WTC11 (cell line): ENCODE measurements at regions not wholly inside any gene's neighbourhood (a gene's known extent, or its start where the extent isn't known, plus 50 kb on each side); places are given as distances from the start of the nearest gene placed in this dataset.

Source experiments
- ATAC-seq: fragments of 200-7000 bp; cut with Tn5 transposase; 2 replicates; pipeline ENCODE4 v1.10.0; 2021; ENCODE audit warnings: mild to moderate bottlenecking, moderate library complexity
- CTCF ChIA-PET: fragments of 300-600 bp; sonication (Branson Sonifier 250); formaldehyde crosslinking; loops from one replicate; lab custom pipeline; 2021; ENCODE audit warnings: antibody characterized with exemption; lab: Charles Lee
- POLR2A ChIA-PET: fragments of 350-600 bp; sonication (Branson Sonifier 250); formaldehyde crosslinking; loops from one replicate; lab custom pipeline; 2021; ENCODE audit warnings: antibody characterized with exemption; lab: Charles Lee
- DNase-seq: peaks from one replicate; pipeline ENCODE4 v3.0.0; 2021; ENCODE audit warnings: low spot score
- H3K27ac Mint-ChIP-seq: 2 replicates; pipeline ENCODE4 v1.8.0; 2021; ENCODE audit warnings: mixed read lengths
- H3K27me3 Mint-ChIP-seq: 2 replicates; pipeline ENCODE4 v1.8.0; 2021; ENCODE audit warnings: low read depth, mild to moderate bottlenecking, moderate library complexity, mixed read lengths
- H3K36me3 Mint-ChIP-seq: 2 replicates; pipeline ENCODE4 v1.8.0; 2021; ENCODE audit warnings: mixed read lengths
- H3K4me1 Mint-ChIP-seq: 2 replicates; pipeline ENCODE4 v1.8.0; 2022; ENCODE audit warnings: mixed read lengths
- H3K4me3 Mint-ChIP-seq: 2 replicates; pipeline ENCODE4 v1.8.0; 2021; ENCODE audit warnings: mild to moderate bottlenecking, moderate library complexity, mixed read lengths
- H3K9me3 Mint-ChIP-seq: 2 replicates; pipeline ENCODE4 v1.8.0; 2021; ENCODE audit warnings: mixed read lengths
- AFF4 ChIP-seq: sonication (generic); formaldehyde crosslinking; IDR thresholded peaks from 2 replicates; pipeline ENCODE4 v1.8.1; 2023; ENCODE audit warnings: mild to moderate bottlenecking, missing genetic modification reagents, borderline replicate concordance
- ATF3 ChIP-seq: sonication (generic); formaldehyde crosslinking; conservative IDR thresholded peaks from 2 replicates; pipeline ENCODE4 v1.8.1; 2022; ENCODE audit warnings: mild to moderate bottlenecking, missing genetic modification reagents
- JUN ChIP-seq: sonication (generic); formaldehyde crosslinking; IDR thresholded peaks from 2 replicates; pipeline ENCODE4 v1.8.0; 2023; ENCODE audit warnings: mild to moderate bottlenecking, missing genetic modification reagents
- NR1H2 ChIP-seq: sonication (generic); formaldehyde crosslinking; IDR thresholded peaks from 2 replicates; pipeline ENCODE4 v1.9.0; 2021; ENCODE audit warnings: mild to moderate bottlenecking, moderate library complexity, missing genetic modification reagents
- NR2C2 ChIP-seq: sonication (generic); formaldehyde crosslinking; IDR thresholded peaks from 2 replicates; pipeline ENCODE4 v1.8.0; 2022; ENCODE audit warnings: mild to moderate bottlenecking, missing genetic modification reagents
- OVOL2 ChIP-seq: fragments of 250-450 bp; sonication (Bioruptor Pico); IDR thresholded peaks from 2 replicates; pipeline ENCODE4 v1.9.0; 2021; ENCODE audit warnings: mild to moderate bottlenecking, borderline replicate concordance
- RELA ChIP-seq: sonication (generic); formaldehyde crosslinking; IDR thresholded peaks from 2 replicates; pipeline ENCODE4 v1.8.1; 2022; ENCODE audit warnings: missing genetic modification reagents, mild to moderate bottlenecking, borderline replicate concordance
- SP1 ChIP-seq: sonication (generic); formaldehyde crosslinking; conservative IDR thresholded peaks from 2 replicates; pipeline ENCODE4 v1.8.1; 2022; ENCODE audit warnings: missing genetic modification reagents
- USF1 ChIP-seq: sonication (generic); formaldehyde crosslinking; IDR thresholded peaks from 2 replicates; pipeline ENCODE4 v1.8.0; 2022; ENCODE audit warnings: mild to moderate bottlenecking, missing genetic modification reagents
- ZBTB21 ChIP-seq: sonication (generic); formaldehyde crosslinking; IDR thresholded peaks from 2 replicates; pipeline ENCODE4 v1.8.1; 2023; ENCODE audit warnings: mild to moderate bottlenecking, missing genetic modification reagents, borderline replicate concordance
- ZNF232 ChIP-seq: sonication (generic); formaldehyde crosslinking; IDR thresholded peaks from 2 replicates; pipeline ENCODE4 v1.8.0; 2022; ENCODE audit warnings: mild to moderate bottlenecking, missing genetic modification reagents
- ZNF416 ChIP-seq: fragments of 250-450 bp; sonication (Bioruptor Pico); IDR thresholded peaks from 2 replicates; pipeline ENCODE4 v1.9.0; 2021; ENCODE audit warnings: mild to moderate bottlenecking, inconsistent platforms
- TF ChIP-seq, protein P1 (sequence below): fragments of 250-450 bp; sonication (Bioruptor Pico); IDR thresholded peaks from 2 replicates; pipeline ENCODE4 v1.9.0; 2021; ENCODE audit warnings: mild to moderate bottlenecking, borderline replicate concordance
- TF ChIP-seq, protein P2 (sequence below): sonication (generic); formaldehyde crosslinking; IDR thresholded peaks from 2 replicates; pipeline ENCODE4 v1.8.0; 2022; ENCODE audit warnings: missing genetic modification reagents
- TF ChIP-seq, protein P3 (sequence below): sonication (generic); formaldehyde crosslinking; IDR thresholded peaks from 2 replicates; pipeline ENCODE4 v1.8.0; 2023; ENCODE audit warnings: missing genetic modification reagents, mild to moderate bottlenecking, borderline replicate concordance
- TF ChIP-seq, protein P4 (sequence below): sonication (generic); formaldehyde crosslinking; IDR thresholded peaks from 2 replicates; pipeline ENCODE4 v1.8.1; 2022; ENCODE audit warnings: mild to moderate bottlenecking, missing genetic modification reagents, moderate library complexity, borderline replicate concordance

DNA sequence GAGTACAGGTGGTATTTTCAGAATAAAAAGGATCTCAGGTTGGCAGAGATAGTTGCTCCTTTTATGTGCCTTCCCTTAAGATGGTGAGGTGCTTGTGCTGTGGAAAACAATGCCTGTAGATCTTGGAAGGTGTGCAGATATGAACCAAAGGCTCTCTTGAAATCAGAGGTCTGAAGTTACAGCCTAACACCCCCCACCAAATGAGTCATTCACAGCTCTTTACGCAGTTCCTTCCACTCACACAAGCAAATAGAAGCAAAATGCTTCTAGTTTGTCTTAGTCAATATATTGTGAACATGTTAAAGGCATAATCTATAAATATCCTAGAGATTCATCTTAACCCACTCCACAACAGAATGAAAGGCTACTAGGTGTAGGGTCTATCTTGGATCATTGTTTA is 128.9 kb upstream of the NR5A2 start:
- H3K36me3 Mint-ChIP-seq, result peaks cover 2% of the 10 kb centered on the region; the same call in 1 of the 2 replicates
- no peak for DNase-seq
- no peaks in the 10 kb centered on the region; the same call in 1 of the 2 replicates for H3K4me1 Mint-ChIP-seq
- TF ChIP-seq OVOL2 (CRISPR knock-in tag) (no peak), ZNF416 (no peak), RELA (CRISPR knock-in tag) (no peak), ATF3 (no peak), USF1 (no peak), ZBTB21 (CRISPR knock-in tag) (no peak)
- TF ChIP-seq, protein P1, sequence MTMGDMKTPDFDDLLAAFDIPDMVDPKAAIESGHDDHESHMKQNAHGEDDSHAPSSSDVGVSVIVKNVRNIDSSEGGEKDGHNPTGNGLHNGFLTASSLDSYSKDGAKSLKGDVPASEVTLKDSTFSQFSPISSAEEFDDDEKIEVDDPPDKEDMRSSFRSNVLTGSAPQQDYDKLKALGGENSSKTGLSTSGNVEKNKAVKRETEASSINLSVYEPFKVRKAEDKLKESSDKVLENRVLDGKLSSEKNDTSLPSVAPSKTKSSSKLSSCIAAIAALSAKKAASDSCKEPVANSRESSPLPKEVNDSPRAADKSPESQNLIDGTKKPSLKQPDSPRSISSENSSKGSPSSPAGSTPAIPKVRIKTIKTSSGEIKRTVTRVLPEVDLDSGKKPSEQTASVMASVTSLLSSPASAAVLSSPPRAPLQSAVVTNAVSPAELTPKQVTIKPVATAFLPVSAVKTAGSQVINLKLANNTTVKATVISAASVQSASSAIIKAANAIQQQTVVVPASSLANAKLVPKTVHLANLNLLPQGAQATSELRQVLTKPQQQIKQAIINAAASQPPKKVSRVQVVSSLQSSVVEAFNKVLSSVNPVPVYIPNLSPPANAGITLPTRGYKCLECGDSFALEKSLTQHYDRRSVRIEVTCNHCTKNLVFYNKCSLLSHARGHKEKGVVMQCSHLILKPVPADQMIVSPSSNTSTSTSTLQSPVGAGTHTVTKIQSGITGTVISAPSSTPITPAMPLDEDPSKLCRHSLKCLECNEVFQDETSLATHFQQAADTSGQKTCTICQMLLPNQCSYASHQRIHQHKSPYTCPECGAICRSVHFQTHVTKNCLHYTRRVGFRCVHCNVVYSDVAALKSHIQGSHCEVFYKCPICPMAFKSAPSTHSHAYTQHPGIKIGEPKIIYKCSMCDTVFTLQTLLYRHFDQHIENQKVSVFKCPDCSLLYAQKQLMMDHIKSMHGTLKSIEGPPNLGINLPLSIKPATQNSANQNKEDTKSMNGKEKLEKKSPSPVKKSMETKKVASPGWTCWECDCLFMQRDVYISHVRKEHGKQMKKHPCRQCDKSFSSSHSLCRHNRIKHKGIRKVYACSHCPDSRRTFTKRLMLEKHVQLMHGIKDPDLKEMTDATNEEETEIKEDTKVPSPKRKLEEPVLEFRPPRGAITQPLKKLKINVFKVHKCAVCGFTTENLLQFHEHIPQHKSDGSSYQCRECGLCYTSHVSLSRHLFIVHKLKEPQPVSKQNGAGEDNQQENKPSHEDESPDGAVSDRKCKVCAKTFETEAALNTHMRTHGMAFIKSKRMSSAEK (CRISPR knock-in tag), result no peak
- no peak for ATAC-seq
- H3K9me3 Mint-ChIP-seq, result peaks cover 11% of the 10 kb centered on the region
- CTCF ChIA-PET, result no interaction called here
- no peak overlapping the region for H3K4me3 Mint-ChIP-seq
- POLR2A ChIA-PET, result no interaction called here
- no peak overlapping the region for H3K27ac Mint-ChIP-seq
- H3K27me3 Mint-ChIP-seq, result no peaks in the 10 kb centered on the region

GRCh38 chr1:199901341-199901740 is 126.2 kb upstream of the NR5A2 start:
- Mint-ChIP-seq H3K27me3 (no peaks in the 10 kb centered on the region), H3K4me1 (no peaks in the 10 kb centered on the region; the same call in 1 of the 2 replicates), H3K27ac (no peak overlapping the region), H3K36me3 (peaks cover 11% of the 10 kb centered on the region), H3K9me3 (peaks cover 21% of the 10 kb centered on the region), H3K4me3 (no peak overlapping the region)
- no peak for ATAC-seq
- TF ChIP-seq, protein P2, sequence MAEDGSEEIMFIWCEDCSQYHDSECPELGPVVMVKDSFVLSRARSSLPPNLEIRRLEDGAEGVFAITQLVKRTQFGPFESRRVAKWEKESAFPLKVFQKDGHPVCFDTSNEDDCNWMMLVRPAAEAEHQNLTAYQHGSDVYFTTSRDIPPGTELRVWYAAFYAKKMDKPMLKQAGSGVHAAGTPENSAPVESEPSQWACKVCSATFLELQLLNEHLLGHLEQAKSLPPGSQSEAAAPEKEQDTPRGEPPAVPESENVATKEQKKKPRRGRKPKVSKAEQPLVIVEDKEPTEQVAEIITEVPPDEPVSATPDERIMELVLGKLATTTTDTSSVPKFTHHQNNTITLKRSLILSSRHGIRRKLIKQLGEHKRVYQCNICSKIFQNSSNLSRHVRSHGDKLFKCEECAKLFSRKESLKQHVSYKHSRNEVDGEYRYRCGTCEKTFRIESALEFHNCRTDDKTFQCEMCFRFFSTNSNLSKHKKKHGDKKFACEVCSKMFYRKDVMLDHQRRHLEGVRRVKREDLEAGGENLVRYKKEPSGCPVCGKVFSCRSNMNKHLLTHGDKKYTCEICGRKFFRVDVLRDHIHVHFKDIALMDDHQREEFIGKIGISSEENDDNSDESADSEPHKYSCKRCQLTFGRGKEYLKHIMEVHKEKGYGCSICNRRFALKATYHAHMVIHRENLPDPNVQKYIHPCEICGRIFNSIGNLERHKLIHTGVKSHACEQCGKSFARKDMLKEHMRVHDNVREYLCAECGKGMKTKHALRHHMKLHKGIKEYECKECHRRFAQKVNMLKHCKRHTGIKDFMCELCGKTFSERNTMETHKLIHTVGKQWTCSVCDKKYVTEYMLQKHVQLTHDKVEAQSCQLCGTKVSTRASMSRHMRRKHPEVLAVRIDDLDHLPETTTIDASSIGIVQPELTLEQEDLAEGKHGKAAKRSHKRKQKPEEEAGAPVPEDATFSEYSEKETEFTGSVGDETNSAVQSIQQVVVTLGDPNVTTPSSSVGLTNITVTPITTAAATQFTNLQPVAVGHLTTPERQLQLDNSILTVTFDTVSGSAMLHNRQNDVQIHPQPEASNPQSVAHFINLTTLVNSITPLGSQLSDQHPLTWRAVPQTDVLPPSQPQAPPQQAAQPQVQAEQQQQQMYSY (CRISPR knock-in tag), result no peak
- TF ChIP-seq, protein P3, sequence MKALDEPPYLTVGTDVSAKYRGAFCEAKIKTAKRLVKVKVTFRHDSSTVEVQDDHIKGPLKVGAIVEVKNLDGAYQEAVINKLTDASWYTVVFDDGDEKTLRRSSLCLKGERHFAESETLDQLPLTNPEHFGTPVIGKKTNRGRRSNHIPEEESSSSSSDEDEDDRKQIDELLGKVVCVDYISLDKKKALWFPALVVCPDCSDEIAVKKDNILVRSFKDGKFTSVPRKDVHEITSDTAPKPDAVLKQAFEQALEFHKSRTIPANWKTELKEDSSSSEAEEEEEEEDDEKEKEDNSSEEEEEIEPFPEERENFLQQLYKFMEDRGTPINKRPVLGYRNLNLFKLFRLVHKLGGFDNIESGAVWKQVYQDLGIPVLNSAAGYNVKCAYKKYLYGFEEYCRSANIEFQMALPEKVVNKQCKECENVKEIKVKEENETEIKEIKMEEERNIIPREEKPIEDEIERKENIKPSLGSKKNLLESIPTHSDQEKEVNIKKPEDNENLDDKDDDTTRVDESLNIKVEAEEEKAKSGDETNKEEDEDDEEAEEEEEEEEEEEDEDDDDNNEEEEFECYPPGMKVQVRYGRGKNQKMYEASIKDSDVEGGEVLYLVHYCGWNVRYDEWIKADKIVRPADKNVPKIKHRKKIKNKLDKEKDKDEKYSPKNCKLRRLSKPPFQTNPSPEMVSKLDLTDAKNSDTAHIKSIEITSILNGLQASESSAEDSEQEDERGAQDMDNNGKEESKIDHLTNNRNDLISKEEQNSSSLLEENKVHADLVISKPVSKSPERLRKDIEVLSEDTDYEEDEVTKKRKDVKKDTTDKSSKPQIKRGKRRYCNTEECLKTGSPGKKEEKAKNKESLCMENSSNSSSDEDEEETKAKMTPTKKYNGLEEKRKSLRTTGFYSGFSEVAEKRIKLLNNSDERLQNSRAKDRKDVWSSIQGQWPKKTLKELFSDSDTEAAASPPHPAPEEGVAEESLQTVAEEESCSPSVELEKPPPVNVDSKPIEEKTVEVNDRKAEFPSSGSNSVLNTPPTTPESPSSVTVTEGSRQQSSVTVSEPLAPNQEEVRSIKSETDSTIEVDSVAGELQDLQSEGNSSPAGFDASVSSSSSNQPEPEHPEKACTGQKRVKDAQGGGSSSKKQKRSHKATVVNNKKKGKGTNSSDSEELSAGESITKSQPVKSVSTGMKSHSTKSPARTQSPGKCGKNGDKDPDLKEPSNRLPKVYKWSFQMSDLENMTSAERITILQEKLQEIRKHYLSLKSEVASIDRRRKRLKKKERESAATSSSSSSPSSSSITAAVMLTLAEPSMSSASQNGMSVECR (CRISPR knock-in tag), result no peak
- TF ChIP-seq SP1 (CRISPR knock-in tag), result no peak
- no peak for TF ChIP-seq NR2C2 (CRISPR knock-in tag)
- TF ChIP-seq, protein P4, sequence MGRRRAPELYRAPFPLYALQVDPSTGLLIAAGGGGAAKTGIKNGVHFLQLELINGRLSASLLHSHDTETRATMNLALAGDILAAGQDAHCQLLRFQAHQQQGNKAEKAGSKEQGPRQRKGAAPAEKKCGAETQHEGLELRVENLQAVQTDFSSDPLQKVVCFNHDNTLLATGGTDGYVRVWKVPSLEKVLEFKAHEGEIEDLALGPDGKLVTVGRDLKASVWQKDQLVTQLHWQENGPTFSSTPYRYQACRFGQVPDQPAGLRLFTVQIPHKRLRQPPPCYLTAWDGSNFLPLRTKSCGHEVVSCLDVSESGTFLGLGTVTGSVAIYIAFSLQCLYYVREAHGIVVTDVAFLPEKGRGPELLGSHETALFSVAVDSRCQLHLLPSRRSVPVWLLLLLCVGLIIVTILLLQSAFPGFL, result no peak
- TF ChIP-seq ZNF232 (CRISPR knock-in tag), result no peak
- no peak for TF ChIP-seq NR1H2 (CRISPR knock-in tag)
- no peak for TF ChIP-seq JUN (CRISPR knock-in tag)
- no peak for TF ChIP-seq AFF4
- DNase-seq, result no peak
- ChIA-PET CTCF (no interaction called here), POLR2A (no interaction called here)
